GM21619 (cell line): ENCODE measurements at regions not wholly inside any gene's neighbourhood (a gene's known extent, or its start where the extent isn't known, plus 50 kb on each side); places are given as distances from the start of the nearest gene placed in this dataset.
"Not testable (repeated sequence)": the region's sequence is repeated elsewhere in the genome, so short reads cannot be mapped to it uniquely, and the experiment has no call there.

ENCODE experiments used
- ATAC-seq: cut with Tn5 transposase; IDR thresholded peaks from one replicate; pipeline ENCODE4 v1.9.1; 2021; ENCODE audit not compliant: unreplicated experiment

GRCh38 chr1:60823151-60823550 is 259.2 kb upstream of the NFIA start:
- no peak for ATAC-seq

- no peak for ATAC-seq
Observed at GRCh38 chr1:60822252-60822651, 260.1 kb upstream of the NFIA start.

GRCh38 chr1:60821156-60821555 is 261.2 kb upstream of the NFIA start:
- ATAC-seq = no peak

- no peak for ATAC-seq
Observed at GRCh38 chr1:60818969-60819701, 263.2 kb upstream of the NFIA start.

- ATAC-seq = no peak
Observed at GRCh38 chr1:60813071-60813470, 269.3 kb upstream of the NFIA start.

- no peak for ATAC-seq
Observed at GRCh38 chr1:60809204-60809980, 273.0 kb upstream of the NFIA start.

- ATAC-seq = no peak
Observed at GRCh38 chr1:60808676-60809075, 273.7 kb upstream of the NFIA start.

- ATAC-seq = no peak
Observed at GRCh38 chr1:60802884-60803283, 279.5 kb upstream of the NFIA start.

GRCh38 chr1:60797351-60797750 is 285.0 kb upstream of the NFIA start:
- no peak for ATAC-seq

GRCh38 chr1:60791226-60791625 is 291.1 kb upstream of the NFIA start:
- ATAC-seq = no peak

GRCh38 chr1:60773099-60773498 is 309.3 kb upstream of the NFIA start:
- not testable (repeated sequence) for ATAC-seq

GRCh38 chr1:60769082-60769481 is 313.3 kb upstream of the NFIA start:
- ATAC-seq = no peak

- ATAC-seq = no peak
Observed at GRCh38 chr1:60765204-60765603, 317.2 kb upstream of the NFIA start.

- ATAC-seq = no peak
Observed at GRCh38 chr1:60764489-60764888, 317.9 kb upstream of the NFIA start.

- no peak for ATAC-seq
Observed at GRCh38 chr1:60763741-60764140, 318.6 kb upstream of the NFIA start.

GRCh38 chr1:60762911-60763310 is 319.4 kb upstream of the NFIA start:
- ATAC-seq = no peak

GRCh38 chr1:60762176-60762575 is 320.2 kb upstream of the NFIA start:
- no peak for ATAC-seq

- no peak for ATAC-seq
Observed at GRCh38 chr1:60759291-60759690, 323.1 kb upstream of the NFIA start.

GRCh38 chr1:60757485-60757884 is 324.9 kb upstream of the NFIA start:
- ATAC-seq = no peak

GRCh38 chr1:60753036-60753900 is 329.1 kb upstream of the NFIA start:
- no peak for ATAC-seq

GRCh38 chr1:60751306-60751705 is 331.1 kb upstream of the NFIA start:
- ATAC-seq = no peak

- ATAC-seq = no peak
Observed at GRCh38 chr1:60747353-60747752, 335.0 kb upstream of the NFIA start.
